ENCODE measurements at regions not wholly inside any gene's neighbourhood (a gene's known extent, or its start where the extent isn't known, plus 50 kb on each side); places are given as distances from the start of the nearest gene placed in this dataset.
"Not testable (repeated sequence)": the region's sequence is repeated elsewhere in the genome, so short reads cannot be mapped to it uniquely, and the experiment has no call there.

DNA sequence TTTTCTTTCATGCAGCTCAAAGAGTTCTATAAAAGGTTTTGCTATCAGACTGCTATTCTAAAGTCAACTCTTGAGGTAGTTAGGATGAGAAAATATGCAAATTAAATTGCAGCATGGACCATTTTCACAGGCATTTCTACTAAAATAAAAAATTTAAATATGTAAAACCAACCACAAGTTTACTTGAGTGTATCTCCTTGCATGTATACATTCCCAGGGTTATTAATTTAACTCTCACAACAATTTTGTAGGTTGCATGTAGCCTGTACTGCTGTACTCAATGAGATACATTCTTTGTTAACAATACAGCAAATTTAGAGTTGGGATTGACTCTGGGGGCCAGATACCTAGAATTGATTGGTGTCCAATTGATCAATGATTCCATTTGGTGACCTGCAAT lies 265.8 kb downstream of the MED10 start:
- no peaks in the 10 kb centered on the region for H3K36me3 ChIP-seq (ENCODE audit: control insufficient read depth, low read depth, low read length)
- H3K27me3 ChIP-seq (ENCODE audit: control insufficient read depth, insufficient read depth, low read length) = no peaks in the 10 kb centered on the region
- H3K4me1 ChIP-seq (ENCODE audit: control insufficient read depth, low read depth, low read length) = no peaks in the 10 kb centered on the region
- no peak overlapping the region for H3K4me3 ChIP-seq (ENCODE audit: low read length)
- H3K9ac ChIP-seq (ENCODE audit: low read length) = no peak overlapping the region
- H3K9me3 ChIP-seq (ENCODE audit: control insufficient read depth, low read depth, low read length) = no peaks in the 10 kb centered on the region
- no peak overlapping the region for H3K27ac ChIP-seq (ENCODE audit: low read length)

DNA sequence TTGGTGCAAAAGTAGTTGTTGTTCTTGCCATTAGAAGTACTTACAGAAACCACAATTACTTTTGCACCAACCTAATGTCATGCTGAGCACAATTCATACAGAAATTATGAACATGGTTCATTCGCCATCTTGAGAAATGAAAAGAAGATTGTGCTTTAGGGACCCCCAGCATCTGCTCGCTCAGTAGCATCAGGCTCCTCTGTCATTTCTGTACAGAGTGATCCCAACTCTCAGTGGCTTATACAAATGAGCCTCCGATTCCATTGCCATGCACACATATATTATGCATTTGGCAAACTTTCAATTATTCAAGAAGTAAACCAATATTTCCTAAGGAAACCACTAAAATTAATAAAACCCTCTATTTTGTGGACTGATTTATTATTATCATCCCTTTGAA lies 266.2 kb downstream of the MED10 start:
- H3K4me1 ChIP-seq (ENCODE audit: control insufficient read depth, low read depth, low read length) = no peaks in the 10 kb centered on the region
- no peak overlapping the region for H3K4me3 ChIP-seq (ENCODE audit: low read length)
- no peaks in the 10 kb centered on the region for H3K27me3 ChIP-seq (ENCODE audit: control insufficient read depth, insufficient read depth, low read length)
- H3K27ac ChIP-seq (ENCODE audit: low read length) = no peak overlapping the region
- no peaks in the 10 kb centered on the region for H3K9me3 ChIP-seq (ENCODE audit: control insufficient read depth, low read depth, low read length)
- no peaks in the 10 kb centered on the region for H3K36me3 ChIP-seq (ENCODE audit: control insufficient read depth, low read depth, low read length)
- no peak overlapping the region for H3K9ac ChIP-seq (ENCODE audit: low read length)

DNA sequence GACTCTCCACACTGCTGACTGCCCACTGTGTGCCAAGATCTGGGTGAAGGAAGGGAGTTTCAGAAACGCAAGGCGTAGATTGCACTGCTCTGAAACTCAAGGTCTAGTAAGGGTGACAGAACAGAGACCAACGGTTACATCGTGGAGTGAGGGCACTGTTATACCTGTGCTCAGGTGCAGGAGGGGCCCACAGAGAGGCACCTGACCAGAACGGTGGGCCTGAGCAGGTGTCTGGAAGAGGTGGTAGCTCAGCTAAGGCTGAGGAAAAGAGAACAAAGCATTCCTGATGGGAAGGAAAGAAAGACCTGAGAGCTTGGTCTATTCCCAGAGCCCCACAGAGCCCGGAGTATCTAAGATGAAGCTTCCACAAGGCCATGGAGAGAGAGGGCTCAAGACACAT lies 267.2 kb downstream of the MED10 start:
- Histone ChIP-seq H3K9me3 (ENCODE audit: control insufficient read depth, low read depth, low read length) (no peaks in the 10 kb centered on the region), H3K9ac (ENCODE audit: low read length) (no peak overlapping the region), H3K4me1 (ENCODE audit: control insufficient read depth, low read depth, low read length) (no peaks in the 10 kb centered on the region), H3K27ac (ENCODE audit: low read length) (no peak overlapping the region), H3K4me3 (ENCODE audit: low read length) (no peak overlapping the region), H3K27me3 (ENCODE audit: control insufficient read depth, insufficient read depth, low read length) (no peaks in the 10 kb centered on the region), H3K36me3 (ENCODE audit: control insufficient read depth, low read depth, low read length) (no peaks in the 10 kb centered on the region)

DNA sequence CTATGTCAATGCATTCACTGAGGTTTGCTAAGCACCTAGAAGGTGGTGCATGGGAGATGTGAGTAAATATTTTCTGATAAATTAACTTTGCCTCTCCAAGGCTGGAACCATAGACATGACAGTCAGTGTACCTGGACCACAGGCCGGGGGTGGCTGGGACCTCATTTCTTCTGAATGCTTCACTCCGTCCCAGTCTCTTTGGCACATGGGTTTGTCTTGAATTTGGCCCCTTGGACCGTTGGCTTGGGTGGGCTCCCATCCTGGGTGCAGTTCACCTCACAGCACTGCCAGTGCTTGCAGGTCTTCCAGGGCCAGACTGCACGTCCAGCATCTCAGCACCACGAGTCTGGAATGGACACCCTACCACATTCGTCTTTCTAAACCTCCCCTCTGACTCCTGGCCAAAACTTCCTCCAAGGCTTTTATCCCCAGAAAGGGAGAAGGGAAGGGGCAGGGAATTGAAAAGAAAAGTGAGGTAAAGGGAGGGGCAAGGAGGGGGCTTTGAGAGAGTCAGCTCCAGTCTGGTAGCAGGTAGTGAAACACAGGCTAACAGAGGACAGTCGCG lies 267.8 kb downstream of the MED10 start:
- no peak overlapping the region for H3K4me3 ChIP-seq (ENCODE audit: low read length)
- H3K9ac ChIP-seq (ENCODE audit: low read length) = no peak overlapping the region
- no peaks in the 10 kb centered on the region for H3K9me3 ChIP-seq (ENCODE audit: control insufficient read depth, low read depth, low read length)
- H3K27ac ChIP-seq (ENCODE audit: low read length) = no peak overlapping the region
- no peaks in the 10 kb centered on the region for H3K27me3 ChIP-seq (ENCODE audit: control insufficient read depth, insufficient read depth, low read length)
- no peaks in the 10 kb centered on the region for H3K36me3 ChIP-seq (ENCODE audit: control insufficient read depth, low read depth, low read length)
- no peaks in the 10 kb centered on the region for H3K4me1 ChIP-seq (ENCODE audit: control insufficient read depth, low read depth, low read length)

DNA sequence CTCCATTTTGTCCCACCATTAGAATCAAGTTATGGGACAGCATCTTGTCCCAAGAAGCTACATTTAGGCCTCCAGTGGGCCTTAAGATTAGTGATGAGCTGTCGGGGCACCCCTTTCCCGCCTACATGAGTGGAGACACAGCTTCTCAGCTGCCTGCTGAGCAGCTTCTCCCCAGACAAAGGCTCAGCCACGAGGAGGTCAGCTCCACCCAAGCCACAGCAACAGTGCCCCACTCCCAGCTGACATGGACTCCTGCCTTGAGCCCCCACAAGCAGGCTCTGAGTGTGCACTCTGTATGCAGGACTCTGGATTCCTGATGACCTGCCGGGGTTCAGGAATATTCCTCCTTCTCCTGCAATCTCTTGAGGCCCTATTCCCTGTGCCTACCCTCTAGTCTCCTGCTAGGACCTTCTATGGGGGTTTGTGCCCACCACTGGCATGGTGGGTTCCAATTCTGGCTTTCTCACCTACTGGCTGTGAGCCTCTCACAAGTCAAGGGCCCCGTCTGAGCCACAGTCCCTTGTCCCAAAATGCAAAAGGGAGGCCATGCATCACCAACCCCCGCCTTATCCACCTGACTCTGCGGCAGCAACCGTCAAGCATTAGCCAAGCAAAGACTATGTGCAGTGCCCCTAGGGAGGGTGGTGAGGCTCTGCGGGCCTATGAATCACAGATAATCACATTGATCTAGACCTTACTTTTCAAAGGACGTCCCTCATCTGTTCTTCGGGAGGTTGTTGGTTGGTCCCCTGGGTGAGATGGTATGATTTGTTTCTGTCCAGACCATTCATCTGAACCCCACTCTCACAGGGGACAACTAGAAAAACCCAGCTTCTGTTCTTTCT lies 269.1 kb downstream of the MED10 start:
- Histone ChIP-seq H3K36me3 (ENCODE audit: control insufficient read depth, low read depth, low read length) (no peaks in the 10 kb centered on the region), H3K9me3 (ENCODE audit: control insufficient read depth, low read depth, low read length) (no peaks in the 10 kb centered on the region), H3K27me3 (ENCODE audit: control insufficient read depth, insufficient read depth, low read length) (no peaks in the 10 kb centered on the region), H3K9ac (ENCODE audit: low read length) (no peak overlapping the region), H3K4me3 (ENCODE audit: low read length) (no peak overlapping the region), H3K4me1 (ENCODE audit: control insufficient read depth, low read depth, low read length) (no peaks in the 10 kb centered on the region), H3K27ac (ENCODE audit: low read length) (no peak overlapping the region)

DNA sequence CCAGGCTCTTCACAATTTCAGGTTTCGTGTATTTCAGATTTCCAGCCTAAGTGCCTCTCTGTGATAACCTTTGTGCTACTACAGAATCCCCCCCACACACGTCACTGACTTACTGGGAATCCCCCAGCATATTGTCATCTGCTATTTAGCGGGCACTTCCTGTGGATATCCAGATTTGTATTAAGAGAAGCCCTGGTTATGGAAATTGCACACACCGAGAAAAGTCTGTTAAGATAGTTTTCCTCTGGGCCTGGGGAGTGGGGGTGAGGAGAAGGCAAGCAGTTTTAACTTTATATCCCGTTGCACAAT lies 269.9 kb downstream of the MED10 start:
- H3K9ac ChIP-seq (ENCODE audit: low read length) = no peak overlapping the region
- H3K27me3 ChIP-seq (ENCODE audit: control insufficient read depth, insufficient read depth, low read length) = no peaks in the 10 kb centered on the region
- no peaks in the 10 kb centered on the region for H3K4me1 ChIP-seq (ENCODE audit: control insufficient read depth, low read depth, low read length)
- no peaks in the 10 kb centered on the region for H3K9me3 ChIP-seq (ENCODE audit: control insufficient read depth, low read depth, low read length)
- H3K4me3 ChIP-seq (ENCODE audit: low read length) = no peak overlapping the region
- no peak overlapping the region for H3K27ac ChIP-seq (ENCODE audit: low read length)
- no peaks in the 10 kb centered on the region for H3K36me3 ChIP-seq (ENCODE audit: control insufficient read depth, low read depth, low read length)

DNA sequence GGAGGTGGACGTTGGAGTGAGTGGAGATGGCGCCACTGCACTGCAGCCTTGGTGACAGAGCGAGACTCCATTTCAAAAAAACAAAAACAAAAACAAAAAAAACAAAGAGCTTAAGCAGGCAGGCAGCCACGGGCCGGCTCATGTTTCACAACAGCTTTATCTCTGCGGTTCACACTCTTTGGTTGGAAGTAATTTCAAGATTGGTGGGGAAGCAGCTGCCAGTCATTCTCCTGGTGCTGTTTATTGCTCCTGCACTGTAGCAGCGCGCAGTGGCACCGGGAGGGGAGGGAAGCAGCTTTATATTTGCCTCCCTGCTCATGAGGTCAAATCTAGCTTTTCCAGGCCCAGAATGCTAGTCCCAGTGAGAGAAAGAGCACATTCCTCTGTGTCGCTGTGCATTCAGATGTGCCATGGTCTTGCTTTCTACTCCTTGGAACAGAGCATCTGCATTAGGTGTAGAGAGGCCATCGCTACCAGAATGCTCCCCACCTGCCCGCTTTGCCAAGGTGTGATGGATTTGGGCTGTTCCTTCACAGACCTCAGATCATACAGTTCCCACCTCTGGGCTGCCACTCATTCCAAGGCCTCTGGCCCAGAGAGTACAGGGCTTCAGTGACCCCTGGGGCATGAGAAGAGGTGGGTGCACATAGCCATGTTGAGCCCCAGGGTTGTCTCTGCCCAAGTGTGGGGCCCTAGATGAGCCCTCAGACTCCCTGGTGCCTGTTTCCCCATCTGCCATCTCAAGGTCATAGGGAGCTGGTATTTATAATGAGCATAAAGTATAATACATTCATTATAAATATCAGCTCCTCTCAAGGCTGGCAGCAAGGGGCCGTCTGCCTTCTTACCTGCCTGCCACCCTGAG lies 270.4 kb downstream of the MED10 start:
- Histone ChIP-seq H3K9me3 (ENCODE audit: control insufficient read depth, low read depth, low read length) (no peaks in the 10 kb centered on the region), H3K27me3 (ENCODE audit: control insufficient read depth, insufficient read depth, low read length) (no peaks in the 10 kb centered on the region), H3K4me3 (ENCODE audit: low read length) (no peak overlapping the region), H3K27ac (ENCODE audit: low read length) (no peak overlapping the region), H3K9ac (ENCODE audit: low read length) (no peak overlapping the region), H3K36me3 (ENCODE audit: control insufficient read depth, low read depth, low read length) (no peaks in the 10 kb centered on the region), H3K4me1 (ENCODE audit: control insufficient read depth, low read depth, low read length) (no peaks in the 10 kb centered on the region)

DNA sequence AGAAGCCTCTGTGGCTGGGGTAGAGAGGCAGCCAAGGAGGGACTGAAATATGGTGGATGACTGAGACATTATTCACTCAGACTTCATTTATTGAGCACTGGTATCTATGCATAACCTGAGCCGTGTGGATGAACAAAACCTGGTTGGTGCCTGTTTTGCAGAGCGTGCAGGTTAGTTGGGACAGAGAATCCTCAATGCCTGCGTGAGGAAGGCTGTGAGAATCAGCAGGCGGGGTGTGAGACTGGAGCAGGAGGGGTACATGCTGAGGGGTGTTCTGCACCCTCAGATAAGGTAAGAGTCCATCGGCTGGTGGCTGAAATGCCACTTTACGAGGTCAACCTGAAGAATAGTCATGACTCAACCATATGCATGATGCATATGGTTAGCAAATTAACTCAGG lies 271.6 kb downstream of the MED10 start:
- Histone ChIP-seq H3K9me3 (ENCODE audit: control insufficient read depth, low read depth, low read length) (no peaks in the 10 kb centered on the region), H3K27me3 (ENCODE audit: control insufficient read depth, insufficient read depth, low read length) (no peaks in the 10 kb centered on the region)

DNA sequence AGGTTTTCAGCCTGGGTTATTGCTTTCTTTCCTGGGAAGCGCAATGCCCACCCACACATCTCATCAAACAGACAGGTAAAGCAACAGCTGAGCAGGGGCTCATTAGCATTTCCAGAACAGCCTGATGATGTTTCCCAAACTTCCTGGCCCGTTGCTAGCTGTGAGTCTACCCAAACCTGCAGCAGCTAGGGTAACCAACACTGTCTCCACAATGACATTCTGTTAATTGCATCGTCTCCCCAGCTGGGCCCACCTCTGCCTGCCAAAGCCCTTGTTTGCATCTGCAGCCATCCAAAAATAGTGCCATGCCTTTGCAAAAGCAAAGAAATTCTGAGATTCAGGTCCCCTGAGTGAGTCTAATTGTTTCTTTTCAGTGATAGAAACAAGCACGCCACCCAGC lies 273.0 kb downstream of the MED10 start:
- no peaks in the 10 kb centered on the region for H3K4me1 ChIP-seq (ENCODE audit: control insufficient read depth, low read depth, low read length)
- no peaks in the 10 kb centered on the region for H3K36me3 ChIP-seq (ENCODE audit: control insufficient read depth, low read depth, low read length)
- H3K27ac ChIP-seq (ENCODE audit: low read length) = no peak overlapping the region
- H3K9me3 ChIP-seq (ENCODE audit: control insufficient read depth, low read depth, low read length) = no peaks in the 10 kb centered on the region
- no peak overlapping the region for H3K9ac ChIP-seq (ENCODE audit: low read length)
- no peak overlapping the region for H3K4me3 ChIP-seq (ENCODE audit: low read length)
- H3K27me3 ChIP-seq (ENCODE audit: control insufficient read depth, insufficient read depth, low read length) = no peaks in the 10 kb centered on the region

More for the DNA sequence above, 271.6 kb downstream of the MED10 start:
- no peak overlapping the region for H3K4me3 ChIP-seq (ENCODE audit: low read length)
- no peaks in the 10 kb centered on the region for H3K4me1 ChIP-seq (ENCODE audit: control insufficient read depth, low read depth, low read length)
- no peak overlapping the region for H3K9ac ChIP-seq (ENCODE audit: low read length)
- H3K36me3 ChIP-seq (ENCODE audit: control insufficient read depth, low read depth, low read length) = no peaks in the 10 kb centered on the region
- no peak overlapping the region for H3K27ac ChIP-seq (ENCODE audit: low read length)

DNA sequence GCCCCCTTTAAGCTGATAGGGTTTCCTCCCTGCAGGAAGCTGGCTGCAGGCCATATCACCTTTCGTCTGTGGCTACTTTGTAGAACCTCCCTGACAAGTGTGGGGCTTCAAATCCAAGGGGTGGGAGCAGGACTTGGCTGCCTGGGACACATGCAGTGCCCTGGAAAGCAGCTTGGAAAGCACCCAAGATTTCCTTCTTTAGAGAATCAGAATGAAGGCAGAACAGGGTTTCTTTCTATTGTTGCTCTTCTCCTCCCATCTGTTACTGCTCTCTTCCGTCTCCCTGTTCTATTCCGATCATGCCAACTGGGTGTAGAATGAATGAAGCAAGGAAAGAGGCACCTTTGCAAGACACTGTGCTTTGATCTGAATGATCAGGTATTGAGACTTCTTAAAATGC lies 282.2 kb downstream of the MED10 start:
- Histone ChIP-seq H3K9me3 (ENCODE audit: control insufficient read depth, low read depth, low read length) (no peaks in the 10 kb centered on the region), H3K4me1 (ENCODE audit: control insufficient read depth, low read depth, low read length) (no peaks in the 10 kb centered on the region), H3K27ac (ENCODE audit: low read length) (no peak overlapping the region), H3K36me3 (ENCODE audit: control insufficient read depth, low read depth, low read length) (no peaks in the 10 kb centered on the region), H3K27me3 (ENCODE audit: control insufficient read depth, insufficient read depth, low read length) (no peaks in the 10 kb centered on the region), H3K4me3 (ENCODE audit: low read length) (no peak overlapping the region), H3K9ac (ENCODE audit: low read length) (no peak overlapping the region)

DNA sequence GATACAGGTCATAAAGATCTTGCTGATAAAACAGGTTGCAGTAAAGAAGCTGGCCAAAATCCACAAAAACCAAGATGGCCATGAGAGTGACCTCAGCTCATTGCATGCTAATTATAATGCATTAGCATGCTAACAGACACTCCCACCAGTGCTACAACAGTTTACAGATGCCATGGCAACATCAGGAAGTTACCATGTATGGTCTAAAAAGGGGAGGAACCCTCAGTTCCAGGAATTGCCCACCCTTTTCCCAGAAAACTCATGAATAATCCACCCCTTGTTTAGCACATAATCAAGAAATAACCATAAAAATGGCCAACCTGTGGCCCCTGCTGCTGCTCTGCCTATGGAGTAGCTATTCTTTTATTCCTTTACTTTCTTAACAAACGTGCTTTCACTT lies 284.2 kb downstream of the MED10 start:
- H3K9ac ChIP-seq (ENCODE audit: low read length); H3K4me3 ChIP-seq (ENCODE audit: low read length); H3K4me1 ChIP-seq (ENCODE audit: control insufficient read depth, low read depth, low read length); H3K9me3 ChIP-seq (ENCODE audit: control insufficient read depth, low read depth, low read length); H3K27ac ChIP-seq (ENCODE audit: low read length); H3K36me3 ChIP-seq (ENCODE audit: control insufficient read depth, low read depth, low read length); H3K27me3 ChIP-seq (ENCODE audit: control insufficient read depth, insufficient read depth, low read length): not testable (repeated sequence)
